HEK293 (cell line): ENCODE measurements at regions not wholly inside any gene's neighbourhood (a gene's known extent, or its start where the extent isn't known, plus 50 kb on each side); places are given as distances from the start of the nearest gene placed in this dataset.

Experiments
- CTCF ChIA-PET: fragments of 350-600 bp; formaldehyde crosslinking; extraction: SDS; loops from one replicate; lab custom pipeline; 2021; ENCODE audit warnings: antibody characterized with exemption; lab: Yijun Ruan, JAX
- POLR2A ChIA-PET: fragments of 300-600 bp; formaldehyde crosslinking; extraction: SDS; loops from one replicate; lab custom pipeline; 2020; ENCODE audit warnings: antibody characterized with exemption, inconsistent platforms; lab: Yijun Ruan, JAX
- H3K27ac ChIP-seq: fragments of 200-500 bp; sonication (Bioruptor generic); 2 replicates; pipeline ENCODE4 v1.5.1; 2014; ENCODE audit warnings: low read depth, low read length, control low read depth, inconsistent platforms; ENCODE audit errors: extremely low read depth
- H3K36me3 ChIP-seq, 2 experiments: fragments of 200-500 bp in 1 of 2; sonication (Bioruptor generic) in 1 of 2; 1 replicate in 1 of 2; 2 replicates in 1 of 2; pipeline ENCODE4 v1.5.1; 2014 to 2017; ENCODE audit warnings: inconsistent platforms in 2 of 2, low read length in 2 of 2; ENCODE audit not compliant: control insufficient read depth in 2 of 2, insufficient read depth in 1 of 2
- H3K4me1 ChIP-seq: fragments of 200-500 bp; sonication (Bioruptor generic); 2 replicates; pipeline ENCODE4 v1.5.1; 2014; ENCODE audit warnings: mild to moderate bottlenecking, low read length, inconsistent platforms; ENCODE audit not compliant: control insufficient read depth, insufficient read depth
- H3K4me3 ChIP-seq: 2 replicates; pipeline ENCODE4 v1.5.1; 2011; ENCODE audit warnings: low read depth, mild to moderate bottlenecking, control low read depth, low read length, moderate library complexity
- H3K9me3 ChIP-seq: fragments of 200-500 bp; sonication (Bioruptor generic); 2 replicates; pipeline ENCODE4 v1.5.1; 2014; ENCODE audit warnings: low read depth, low read length, inconsistent platforms; ENCODE audit not compliant: control insufficient read depth, insufficient read depth
- KLF8 ChIP-seq: fragments of 450-650 bp; formaldehyde crosslinking; IDR thresholded peaks from 2 replicates; pipeline ENCODE4 v1.5.1; 2016; ENCODE audit warnings: missing biosample characterization, missing genetic modification characterization
- TRIM28 ChIP-seq: IDR thresholded peaks from 2 replicates; pipeline ENCODE4 v1.6.1; 2011; ENCODE audit warnings: low read length, control low read depth, borderline replicate concordance
- ZBTB8A ChIP-seq: fragments of 450-650 bp; formaldehyde crosslinking; IDR thresholded peaks from 2 replicates; pipeline ENCODE4 v1.5.1; 2016; ENCODE audit warnings: missing biosample characterization, missing genetic modification characterization
- ZNF157 ChIP-seq: fragments of 450-650 bp; formaldehyde crosslinking; IDR thresholded peaks from 2 replicates; pipeline ENCODE4 v1.5.1; 2016; ENCODE audit warnings: missing biosample characterization, missing genetic modification characterization
- ZNF214 ChIP-seq: fragments of 450-650 bp; formaldehyde crosslinking; IDR thresholded peaks from 2 replicates; pipeline ENCODE4 v1.5.1; 2017; ENCODE audit warnings: missing biosample characterization, mild to moderate bottlenecking, missing genetic modification characterization, borderline replicate concordance
- ZNF596 ChIP-seq: fragments of 450-650 bp; IDR thresholded peaks from 2 replicates; pipeline ENCODE4 v1.5.0; 2018; ENCODE audit warnings: missing biosample characterization, mild to moderate bottlenecking, missing genetic modification characterization, moderate library complexity
- ZNF664 ChIP-seq: fragments of 450-650 bp; formaldehyde crosslinking; IDR thresholded peaks from 2 replicates; pipeline ENCODE4 v1.5.1; 2016; ENCODE audit warnings: missing biosample characterization, missing genetic modification characterization
- TF ChIP-seq, protein P1 (sequence below): fragments of 450-650 bp; formaldehyde crosslinking; IDR thresholded peaks from 2 replicates; pipeline ENCODE4 v1.5.0; 2017; ENCODE audit warnings: missing biosample characterization, missing genetic modification characterization, borderline replicate concordance
- TF ChIP-seq, protein P2 (sequence below): fragments of 450-650 bp; formaldehyde crosslinking; IDR thresholded peaks from 2 replicates; pipeline ENCODE4 v1.5.1; 2017; ENCODE audit warnings: missing biosample characterization, missing genetic modification characterization
- TF ChIP-seq, protein P3 (sequence below): fragments of 450-650 bp; formaldehyde crosslinking; IDR thresholded peaks from 2 replicates; pipeline ENCODE4 v1.5.1; 2016; ENCODE audit warnings: missing biosample characterization, missing genetic modification characterization
- TF ChIP-seq, protein P4 (sequence below): fragments of 450-650 bp; formaldehyde crosslinking; IDR thresholded peaks from 2 replicates; pipeline ENCODE4 v1.5.1; 2016; ENCODE audit warnings: missing biosample characterization, missing genetic modification characterization
- TF ChIP-seq, protein P5 (sequence below): fragments of 450-650 bp; formaldehyde crosslinking; IDR thresholded peaks from 2 replicates; pipeline ENCODE4 v1.5.1; 2017; ENCODE audit warnings: missing biosample characterization, missing genetic modification characterization

DNA sequence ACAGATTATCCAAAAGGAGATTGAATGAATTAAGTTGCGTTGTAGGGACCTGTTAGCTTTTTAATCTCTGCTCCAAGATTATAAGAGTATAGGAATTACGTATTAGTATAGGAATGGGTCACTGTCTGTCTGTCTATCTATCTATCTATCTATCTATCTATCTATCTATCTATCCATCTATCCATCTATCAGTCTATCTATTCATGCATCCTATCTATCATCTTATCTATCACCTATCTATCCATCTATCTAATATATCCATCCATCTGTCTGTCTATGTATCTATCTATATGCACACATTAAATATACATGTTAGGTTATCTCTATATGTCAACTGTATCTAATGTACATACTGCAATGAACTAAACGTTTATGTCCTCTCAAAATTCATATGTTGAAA, 255.8 kb downstream of the LPIN1 start:
- POLR2A ChIA-PET, result no interaction called here
- CTCF ChIA-PET, result no interaction called here
- Histone ChIP-seq H3K4me3 (no peak overlapping the region), H3K4me1 (peaks cover 8% of the 10 kb centered on the region), H3K9me3 (no peaks in the 10 kb centered on the region), H3K36me3 (no peaks in the 10 kb centered on the region), H3K27ac (no peak overlapping the region)
- TF ChIP-seq, protein P1, sequence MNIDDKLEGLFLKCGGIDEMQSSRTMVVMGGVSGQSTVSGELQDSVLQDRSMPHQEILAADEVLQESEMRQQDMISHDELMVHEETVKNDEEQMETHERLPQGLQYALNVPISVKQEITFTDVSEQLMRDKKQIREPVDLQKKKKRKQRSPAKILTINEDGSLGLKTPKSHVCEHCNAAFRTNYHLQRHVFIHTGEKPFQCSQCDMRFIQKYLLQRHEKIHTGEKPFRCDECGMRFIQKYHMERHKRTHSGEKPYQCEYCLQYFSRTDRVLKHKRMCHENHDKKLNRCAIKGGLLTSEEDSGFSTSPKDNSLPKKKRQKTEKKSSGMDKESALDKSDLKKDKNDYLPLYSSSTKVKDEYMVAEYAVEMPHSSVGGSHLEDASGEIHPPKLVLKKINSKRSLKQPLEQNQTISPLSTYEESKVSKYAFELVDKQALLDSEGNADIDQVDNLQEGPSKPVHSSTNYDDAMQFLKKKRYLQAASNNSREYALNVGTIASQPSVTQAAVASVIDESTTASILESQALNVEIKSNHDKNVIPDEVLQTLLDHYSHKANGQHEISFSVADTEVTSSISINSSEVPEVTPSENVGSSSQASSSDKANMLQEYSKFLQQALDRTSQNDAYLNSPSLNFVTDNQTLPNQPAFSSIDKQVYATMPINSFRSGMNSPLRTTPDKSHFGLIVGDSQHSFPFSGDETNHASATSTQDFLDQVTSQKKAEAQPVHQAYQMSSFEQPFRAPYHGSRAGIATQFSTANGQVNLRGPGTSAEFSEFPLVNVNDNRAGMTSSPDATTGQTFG (tag by site-specific recombination), result no peak
- TF ChIP-seq, protein P2, sequence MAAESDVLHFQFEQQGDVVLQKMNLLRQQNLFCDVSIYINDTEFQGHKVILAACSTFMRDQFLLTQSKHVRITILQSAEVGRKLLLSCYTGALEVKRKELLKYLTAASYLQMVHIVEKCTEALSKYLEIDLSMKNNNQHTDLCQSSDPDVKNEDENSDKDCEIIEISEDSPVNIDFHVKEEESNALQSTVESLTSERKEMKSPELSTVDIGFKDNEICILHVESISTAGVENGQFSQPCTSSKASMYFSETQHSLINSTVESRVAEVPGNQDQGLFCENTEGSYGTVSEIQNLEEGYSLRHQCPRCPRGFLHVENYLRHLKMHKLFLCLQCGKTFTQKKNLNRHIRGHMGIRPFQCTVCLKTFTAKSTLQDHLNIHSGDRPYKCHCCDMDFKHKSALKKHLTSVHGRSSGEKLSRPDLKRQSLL, result no peak
- no peak for TF ChIP-seq TRIM28
- TF ChIP-seq ZNF214 (tag by site-specific recombination), result no peak
- TF ChIP-seq ZBTB8A (tag by site-specific recombination), result no peak

DNA sequence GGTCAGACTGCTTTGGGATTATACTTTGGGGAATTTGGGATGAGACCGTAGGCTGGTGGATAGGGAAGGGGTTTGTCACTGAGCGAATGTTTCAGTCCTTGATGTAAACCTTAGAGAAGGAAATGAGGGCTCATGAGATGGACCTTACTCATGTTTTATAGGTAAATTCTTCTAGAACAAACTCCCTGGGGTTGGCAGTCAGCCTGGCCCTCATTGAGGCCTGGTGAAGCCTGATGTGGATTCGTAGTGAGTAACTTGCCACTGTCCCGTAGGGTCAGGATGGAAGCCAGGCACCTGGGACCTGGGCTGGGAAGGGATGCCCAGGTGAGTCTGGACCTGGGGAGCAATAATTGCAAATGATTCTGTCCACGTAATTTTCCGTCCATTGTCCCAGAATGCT, 258.3 kb downstream of the LPIN1 start:
- Histone ChIP-seq H3K27ac (no peak overlapping the region), H3K9me3 (no peaks in the 10 kb centered on the region), H3K36me3 (no peaks in the 10 kb centered on the region), H3K4me1 (peaks cover 10% of the 10 kb centered on the region), H3K4me3 (no peak overlapping the region)
- ChIA-PET CTCF (no interaction called here), POLR2A (no interaction called here)
- no peak for TF ChIP-seq ZNF596
- TF ChIP-seq KLF8, result no peak
- TF ChIP-seq, protein P3, sequence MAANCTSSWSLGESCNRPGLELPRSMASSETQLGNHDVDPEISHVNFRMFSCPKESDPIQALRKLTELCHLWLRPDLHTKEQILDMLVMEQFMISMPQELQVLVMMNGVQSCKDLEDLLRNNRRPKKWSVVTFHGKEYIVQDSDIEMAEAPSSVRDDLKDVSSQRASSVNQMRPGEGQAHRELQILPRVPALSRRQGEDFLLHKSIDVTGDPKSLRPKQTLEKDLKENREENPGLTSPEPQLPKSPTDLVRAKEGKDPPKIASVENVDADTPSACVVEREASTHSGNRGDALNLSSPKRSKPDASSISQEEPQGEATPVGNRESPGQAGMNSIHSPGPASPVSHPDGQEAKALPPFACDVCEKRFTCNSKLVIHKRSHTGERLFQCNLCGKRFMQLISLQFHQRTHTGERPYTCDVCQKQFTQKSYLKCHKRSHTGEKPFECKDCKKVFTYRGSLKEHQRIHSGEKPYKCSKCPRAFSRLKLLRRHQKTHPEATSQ (tag by site-specific recombination), result no peak
- TF ChIP-seq, protein P4, sequence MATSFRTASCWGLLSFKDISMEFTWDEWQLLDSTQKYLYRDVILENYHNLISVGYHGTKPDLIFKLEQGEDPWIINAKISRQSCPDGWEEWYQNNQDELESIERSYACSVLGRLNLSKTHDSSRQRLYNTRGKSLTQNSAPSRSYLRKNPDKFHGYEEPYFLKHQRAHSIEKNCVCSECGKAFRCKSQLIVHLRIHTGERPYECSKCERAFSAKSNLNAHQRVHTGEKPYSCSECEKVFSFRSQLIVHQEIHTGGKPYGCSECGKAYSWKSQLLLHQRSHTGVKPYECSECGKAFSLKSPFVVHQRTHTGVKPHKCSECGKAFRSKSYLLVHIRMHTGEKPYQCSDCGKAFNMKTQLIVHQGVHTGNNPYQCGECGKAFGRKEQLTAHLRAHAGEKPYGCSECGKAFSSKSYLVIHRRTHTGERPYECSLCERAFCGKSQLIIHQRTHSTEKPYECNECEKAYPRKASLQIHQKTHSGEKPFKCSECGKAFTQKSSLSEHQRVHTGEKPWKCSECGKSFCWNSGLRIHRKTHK, result no peak
- TF ChIP-seq ZNF664 (tag by site-specific recombination), result no peak
- no peak for TF ChIP-seq ZNF157 (tag by site-specific recombination)
- TF ChIP-seq, protein P5, sequence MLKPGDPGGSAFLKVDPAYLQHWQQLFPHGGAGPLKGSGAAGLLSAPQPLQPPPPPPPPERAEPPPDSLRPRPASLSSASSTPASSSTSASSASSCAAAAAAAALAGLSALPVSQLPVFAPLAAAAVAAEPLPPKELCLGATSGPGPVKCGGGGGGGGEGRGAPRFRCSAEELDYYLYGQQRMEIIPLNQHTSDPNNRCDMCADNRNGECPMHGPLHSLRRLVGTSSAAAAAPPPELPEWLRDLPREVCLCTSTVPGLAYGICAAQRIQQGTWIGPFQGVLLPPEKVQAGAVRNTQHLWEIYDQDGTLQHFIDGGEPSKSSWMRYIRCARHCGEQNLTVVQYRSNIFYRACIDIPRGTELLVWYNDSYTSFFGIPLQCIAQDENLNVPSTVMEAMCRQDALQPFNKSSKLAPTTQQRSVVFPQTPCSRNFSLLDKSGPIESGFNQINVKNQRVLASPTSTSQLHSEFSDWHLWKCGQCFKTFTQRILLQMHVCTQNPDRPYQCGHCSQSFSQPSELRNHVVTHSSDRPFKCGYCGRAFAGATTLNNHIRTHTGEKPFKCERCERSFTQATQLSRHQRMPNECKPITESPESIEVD (tag by site-specific recombination), result no peak
- TF ChIP-seq, all 188 proteins: peak for 0
